KBM-7 (cell line): ENCODE measurements at regions not wholly inside any gene's neighbourhood (a gene's known extent, or its start where the extent isn't known, plus 50 kb on each side); places are given as distances from the start of the nearest gene placed in this dataset.
"Not testable (repeated sequence)": the region's sequence is repeated elsewhere in the genome, so short reads cannot be mapped to it uniquely, and the experiment has no call there.

Experiments used
- DNase-seq: peaks from one replicate; pipeline ENCODE4 v3.0.0-alpha.2; 2015
- in situ Hi-C: fragments of 300-500 bp; cut with MboI; formaldehyde crosslinking; loops from 2 replicates; pipeline ENCODE4 v1.14.3; 2020; ENCODE audit warnings: low sequenced_read_pairs, low pct_unique_long_range_greater_than_20kb, mixed read lengths

GRCh38 chr6:132118144-132118543 lies 167.0 kb upstream of the CCN2 start:
- in situ Hi-C loops: no loop called here
- DNase-seq: no peak

GRCh38 chr6:132115714-132116366 lies 164.7 kb upstream of the CCN2 start:
- no peak for DNase-seq
- in situ Hi-C loops: no loop called here

GRCh38 chr6:132114201-132114825 lies 163.1 kb upstream of the CCN2 start:
- in situ Hi-C loops: no loop called here
- no peak for DNase-seq

GRCh38 chr6:132109752-132110151 lies 158.6 kb upstream of the CCN2 start:
- in situ Hi-C loops: not testable (repeated sequence)
- DNase-seq: peak; percentile 9

- in situ Hi-C loops: no loop called here
- no peak for DNase-seq
These were observed 156.7 kb upstream of the CCN2 start for GRCh38 chr6:132107896-132108295.

- DNase-seq: no peak
- in situ Hi-C loops: no loop called here
These were observed 150.4 kb upstream of the CCN2 start for GRCh38 chr6:132101535-132101934.

- DNase-seq: no peak
- in situ Hi-C loops: no loop called here
These were observed 149.3 kb upstream of the CCN2 start for GRCh38 chr6:132100388-132100990.

GRCh38 chr6:132096996-132097395 lies 145.8 kb upstream of the CCN2 start:
- DNase-seq: no peak
- in situ Hi-C loops: no loop called here

- in situ Hi-C loops: no loop called here
- no peak for DNase-seq
These were observed 145.1 kb upstream of the CCN2 start for GRCh38 chr6:132096245-132096644.

GRCh38 chr6:132089173-132089572 lies 138.0 kb upstream of the CCN2 start:
- in situ Hi-C loops: no loop called here
- no peak for DNase-seq

- in situ Hi-C loops: no loop called here
These were observed 137.0 kb upstream of the CCN2 start for GRCh38 chr6:132088150-132088549.

GRCh38 chr6:132087391-132087790 lies 136.2 kb upstream of the CCN2 start:
- in situ Hi-C loops: no loop called here
- no peak for DNase-seq

More at GRCh38 chr6:132088150-132088549, 137.0 kb upstream of the CCN2 start:
- DNase-seq: no peak

- no peak for DNase-seq
- in situ Hi-C loops: no loop called here
These were observed 134.6 kb upstream of the CCN2 start for GRCh38 chr6:132085731-132086130.

GRCh38 chr6:132084811-132085509 lies 133.8 kb upstream of the CCN2 start:
- in situ Hi-C loops: no loop called here
- no peak for DNase-seq

GRCh38 chr6:132082421-132082820 lies 131.2 kb upstream of the CCN2 start:
- no peak for DNase-seq
- in situ Hi-C loops: no loop called here

- in situ Hi-C loops: no loop called here
- no peak for DNase-seq
These were observed 130.2 kb upstream of the CCN2 start for GRCh38 chr6:132081338-132081737.

- DNase-seq: no peak
- in situ Hi-C loops: no loop called here
These were observed 128.1 kb upstream of the CCN2 start for GRCh38 chr6:132079286-132079685.

GRCh38 chr6:132076452-132076851 lies 125.3 kb upstream of the CCN2 start:
- DNase-seq: no peak
- in situ Hi-C loops: no loop called here

GRCh38 chr6:132072831-132073230 lies 121.7 kb upstream of the CCN2 start:
- in situ Hi-C loops: no loop called here
- DNase-seq: no peak

GRCh38 chr6:132072271-132072670 lies 121.1 kb upstream of the CCN2 start:
- in situ Hi-C loops: no loop called here
- no peak for DNase-seq
